ENCODE measurements at regions not wholly inside any gene's neighbourhood (a gene's known extent, or its start where the extent isn't known, plus 50 kb on each side); places are given as distances from the start of the nearest gene placed in this dataset.

DNA sequence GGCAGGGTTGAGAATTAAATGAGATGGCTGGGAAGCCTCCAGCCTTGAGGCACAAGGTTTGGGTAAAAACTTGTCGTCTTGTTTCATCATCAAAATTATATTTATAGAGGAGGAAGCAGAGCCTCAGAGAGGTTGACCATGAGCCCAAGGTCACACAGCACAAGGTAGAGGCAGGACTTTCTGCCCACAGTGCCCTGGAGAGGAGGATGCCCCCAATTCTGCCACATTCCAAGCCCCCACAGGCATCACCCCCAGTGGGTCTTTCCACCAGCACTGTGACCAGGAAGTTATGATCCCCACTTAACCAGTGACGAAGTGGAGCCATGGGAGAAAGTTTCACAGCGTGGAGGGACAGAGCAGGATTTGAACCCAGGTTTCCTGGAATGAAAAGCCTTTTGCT lies 400.0 kb downstream of the MATN1 start:
- in situ Hi-C loops (cut with HindIII; ENCODE audit: low pct_unique_long_range_greater_than_20kb, low sequenced_read_pairs): no loop called here
- no peak for DNase-seq (ENCODE audit: low read depth in 1 of 2, low spot score in 1 of 2)
- TF ChIP-seq JUND (IDR thresholded peaks at IDR 0.05; ENCODE audit: low read depth): no peak

DNA sequence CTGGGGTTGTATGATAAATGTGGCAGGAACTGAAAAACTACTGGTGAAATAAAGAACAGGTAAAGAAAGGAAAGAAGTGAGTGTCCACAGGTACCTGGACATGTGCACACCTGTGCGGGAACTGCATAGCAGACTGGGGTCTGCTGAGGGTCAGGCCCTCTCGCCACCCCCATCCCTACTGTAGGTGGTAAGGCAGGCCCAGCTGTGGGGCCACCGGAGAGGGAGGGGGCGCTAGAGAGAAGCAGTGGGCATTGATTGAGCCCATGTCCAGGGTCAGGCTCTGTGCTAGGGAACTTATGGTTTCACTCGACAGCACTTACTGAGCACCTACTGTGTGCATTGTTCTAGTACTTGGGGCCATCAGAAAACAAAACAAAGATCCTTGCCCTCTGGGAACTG lies 400.5 kb downstream of the MATN1 start:
- DNase-seq (ENCODE audit: low read depth in 1 of 2, low spot score in 1 of 2): no peak
- in situ Hi-C loops (cut with HindIII; ENCODE audit: low pct_unique_long_range_greater_than_20kb, low sequenced_read_pairs): no loop called here
- TF ChIP-seq JUND (IDR thresholded peaks at IDR 0.05; ENCODE audit: low read depth): no peak

DNA sequence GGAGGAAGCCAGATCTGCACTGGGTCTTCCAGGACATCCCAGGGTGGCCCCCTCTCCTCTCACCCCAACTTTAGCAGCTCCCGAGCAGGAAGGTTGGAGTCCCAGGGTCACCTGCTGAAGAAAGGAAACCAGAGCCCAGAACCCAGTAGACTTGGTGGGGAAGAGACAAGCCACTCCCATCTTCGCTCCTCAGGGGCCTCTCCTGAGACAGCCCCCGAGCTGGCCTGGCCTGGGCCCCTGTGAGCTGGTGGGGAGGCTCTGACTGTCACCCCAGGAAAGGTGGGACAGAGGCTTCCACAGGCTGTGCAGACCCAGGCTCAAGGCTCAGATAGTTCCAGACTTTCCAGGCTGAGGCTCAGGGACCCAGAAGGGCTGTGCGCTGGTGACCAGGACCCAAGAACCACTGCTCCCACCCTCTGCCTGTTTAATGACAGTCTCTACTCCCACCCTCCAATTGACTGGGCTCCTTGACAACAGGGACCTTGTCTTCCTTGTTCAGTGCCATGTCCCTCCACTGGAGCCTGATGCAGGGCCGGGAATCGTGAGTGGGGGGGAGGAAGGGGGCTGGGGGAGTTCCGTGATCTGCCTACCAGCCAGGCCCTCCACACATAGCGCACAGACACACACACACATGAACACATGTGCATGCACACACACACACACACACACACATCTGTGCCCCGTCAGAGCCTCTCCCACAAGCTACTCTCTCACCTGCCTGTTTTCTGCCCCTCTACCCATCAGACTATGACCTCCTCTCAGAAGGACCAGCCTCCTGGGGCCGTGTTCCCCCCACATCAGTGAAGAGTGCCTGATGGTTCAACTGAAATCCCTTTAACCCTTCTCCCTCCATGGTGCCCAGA lies 401.2 kb downstream of the MATN1 start:
- in situ Hi-C loops (cut with HindIII; ENCODE audit: low pct_unique_long_range_greater_than_20kb, low sequenced_read_pairs): no loop called here
- no peak for TF ChIP-seq JUND (IDR thresholded peaks at IDR 0.05; ENCODE audit: low read depth)
- no peak for DNase-seq (ENCODE audit: low read depth in 1 of 2, low spot score in 1 of 2)

GRCh38 chr1:30321246-30321910 lies 402.0 kb downstream of the MATN1 start:
- in situ Hi-C loops (cut with HindIII; ENCODE audit: low pct_unique_long_range_greater_than_20kb, low sequenced_read_pairs): no loop called here
- DNase-seq (ENCODE audit: low read depth in 1 of 2, low spot score in 1 of 2): no peak
- TF ChIP-seq JUND (IDR thresholded peaks at IDR 0.05; ENCODE audit: low read depth): no peak

GRCh38 chr1:30320581-30320890 lies 402.8 kb downstream of the MATN1 start:
- no peak for DNase-seq (ENCODE audit: low read depth in 1 of 2, low spot score in 1 of 2)
- TF ChIP-seq JUND (IDR thresholded peaks at IDR 0.05; ENCODE audit: low read depth): no peak
- in situ Hi-C loops (cut with HindIII; ENCODE audit: low pct_unique_long_range_greater_than_20kb, low sequenced_read_pairs): no loop called here

DNA sequence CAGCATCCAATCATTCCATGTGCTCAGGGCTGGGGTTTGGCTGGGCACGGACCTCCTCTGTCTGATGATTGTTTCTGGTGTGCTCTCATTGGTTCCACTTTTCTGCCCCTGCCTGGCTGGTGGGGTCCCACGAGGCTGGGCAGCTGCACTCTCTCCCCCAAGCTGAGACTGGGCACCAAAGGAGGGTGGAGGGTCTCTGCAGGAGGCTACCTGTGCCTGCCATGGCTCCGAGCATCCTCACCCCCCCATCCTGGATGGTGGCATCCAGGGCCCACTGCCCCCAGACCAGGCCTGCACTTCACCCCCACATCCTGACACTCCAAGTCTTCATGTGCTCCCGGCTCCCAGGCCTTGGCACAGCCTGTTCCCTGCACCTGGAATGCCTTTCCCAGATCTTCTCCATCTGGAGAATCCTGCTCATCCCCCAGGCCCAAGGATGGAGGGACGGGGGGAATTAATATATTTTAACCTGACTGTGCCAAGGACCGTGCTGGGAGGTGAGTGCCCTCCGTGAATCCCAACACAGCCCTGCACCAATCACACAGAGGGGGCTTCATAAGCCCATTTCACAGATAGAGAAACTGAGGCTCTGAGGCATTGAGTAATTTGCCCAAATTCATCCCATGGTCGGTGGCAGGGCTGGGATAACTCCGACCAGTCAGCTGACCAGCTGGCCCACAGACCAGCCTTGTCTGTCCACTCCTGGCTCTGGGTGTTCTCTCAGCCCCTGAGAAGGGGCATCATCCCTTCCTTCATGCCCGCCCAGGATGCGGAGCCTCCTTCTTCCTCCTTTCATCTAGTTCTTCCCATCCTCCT lies 403.4 kb downstream of the MATN1 start:
- no peak for TF ChIP-seq JUND (IDR thresholded peaks at IDR 0.05; ENCODE audit: low read depth)
- in situ Hi-C loops (cut with HindIII; ENCODE audit: low pct_unique_long_range_greater_than_20kb, low sequenced_read_pairs): no loop called here
- no peak for DNase-seq (ENCODE audit: low read depth in 1 of 2, low spot score in 1 of 2)

DNA sequence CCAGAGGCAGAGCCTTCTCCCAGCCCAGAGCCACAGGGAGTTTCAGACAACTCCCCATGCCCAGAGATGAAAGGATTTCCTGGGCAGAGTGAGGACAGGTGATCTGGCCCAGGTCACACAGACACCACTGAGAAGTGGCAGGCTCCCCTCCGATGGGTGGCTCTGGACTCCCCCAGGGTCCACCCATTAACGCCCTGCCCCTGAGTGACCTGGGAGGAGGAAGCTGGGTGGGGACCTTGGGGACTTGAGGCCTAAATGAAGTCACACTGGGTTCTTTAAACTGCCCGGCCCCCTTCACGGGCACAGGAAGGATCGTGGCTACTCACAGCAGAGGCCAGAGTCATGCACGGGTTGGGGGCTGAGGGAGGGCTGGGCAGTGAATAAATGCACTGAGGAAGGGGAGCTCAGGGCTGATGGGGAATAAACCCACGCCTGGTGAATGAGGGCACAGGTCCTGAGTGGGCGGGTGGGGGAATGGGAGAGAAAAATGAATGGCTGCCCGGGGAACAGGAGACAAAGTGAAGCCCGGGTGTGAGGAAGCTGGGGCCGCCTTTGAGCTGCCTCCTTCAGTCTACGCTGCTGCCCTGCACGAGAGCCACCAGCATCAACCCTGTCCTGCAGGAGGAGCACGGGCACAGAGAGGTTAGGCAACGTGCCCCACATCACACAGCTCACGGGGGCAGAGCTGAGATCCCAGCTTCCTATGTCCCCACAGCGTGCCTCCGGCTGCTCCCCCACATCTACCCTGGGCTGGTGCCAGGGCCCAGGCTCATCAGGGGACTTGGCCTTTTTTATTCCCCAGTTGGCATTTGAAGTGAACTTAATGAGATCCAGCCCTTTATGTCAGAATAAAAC lies 404.3 kb downstream of the MATN1 start:
- in situ Hi-C loops (cut with HindIII; ENCODE audit: low pct_unique_long_range_greater_than_20kb, low sequenced_read_pairs): no loop called here
- TF ChIP-seq JUND (IDR thresholded peaks at IDR 0.05; ENCODE audit: low read depth): no peak
- no peak for DNase-seq (ENCODE audit: low read depth in 1 of 2, low spot score in 1 of 2)

GRCh38 chr1:30318413-30318812 lies 405.0 kb downstream of the MATN1 start:
- no peak for TF ChIP-seq JUND (IDR thresholded peaks at IDR 0.05; ENCODE audit: low read depth)
- in situ Hi-C loops (cut with HindIII; ENCODE audit: low pct_unique_long_range_greater_than_20kb, low sequenced_read_pairs): no loop called here
- no peak for DNase-seq (ENCODE audit: low read depth in 1 of 2, low spot score in 1 of 2)

- in situ Hi-C loops (cut with HindIII; ENCODE audit: low pct_unique_long_range_greater_than_20kb, low sequenced_read_pairs): no loop called here
- DNase-seq (ENCODE audit: low read depth in 1 of 2, low spot score in 1 of 2): no peak
- TF ChIP-seq JUND (IDR thresholded peaks at IDR 0.05; ENCODE audit: low read depth): no peak
These were observed 405.5 kb downstream of the MATN1 start for GRCh38 chr1:30317921-30318320.

DNA sequence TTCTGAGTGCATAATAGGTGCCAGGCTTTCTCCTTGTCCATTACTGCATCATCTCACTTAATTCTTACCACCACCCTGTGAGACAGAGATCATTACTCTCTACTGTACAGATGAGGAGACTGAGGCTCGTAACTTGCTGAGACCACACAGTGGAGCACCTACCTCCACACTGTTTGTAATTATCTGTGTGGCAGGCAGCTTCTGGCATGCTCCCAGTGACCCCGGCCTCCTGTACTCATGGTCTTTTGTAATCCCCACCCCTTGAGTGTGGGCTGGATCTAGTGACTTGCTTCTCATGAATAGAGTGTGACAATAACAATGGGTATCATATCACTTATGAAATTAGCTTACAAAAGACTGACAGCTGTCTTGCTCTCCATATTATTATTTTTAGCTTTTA lies 407.3 kb downstream of the MATN1 start:
- DNase-seq (ENCODE audit: low read depth in 1 of 2, low spot score in 1 of 2): no peak
- TF ChIP-seq JUND (IDR thresholded peaks at IDR 0.05; ENCODE audit: low read depth): no peak
- in situ Hi-C loops (cut with HindIII; ENCODE audit: low pct_unique_long_range_greater_than_20kb, low sequenced_read_pairs): no loop called here

DNA sequence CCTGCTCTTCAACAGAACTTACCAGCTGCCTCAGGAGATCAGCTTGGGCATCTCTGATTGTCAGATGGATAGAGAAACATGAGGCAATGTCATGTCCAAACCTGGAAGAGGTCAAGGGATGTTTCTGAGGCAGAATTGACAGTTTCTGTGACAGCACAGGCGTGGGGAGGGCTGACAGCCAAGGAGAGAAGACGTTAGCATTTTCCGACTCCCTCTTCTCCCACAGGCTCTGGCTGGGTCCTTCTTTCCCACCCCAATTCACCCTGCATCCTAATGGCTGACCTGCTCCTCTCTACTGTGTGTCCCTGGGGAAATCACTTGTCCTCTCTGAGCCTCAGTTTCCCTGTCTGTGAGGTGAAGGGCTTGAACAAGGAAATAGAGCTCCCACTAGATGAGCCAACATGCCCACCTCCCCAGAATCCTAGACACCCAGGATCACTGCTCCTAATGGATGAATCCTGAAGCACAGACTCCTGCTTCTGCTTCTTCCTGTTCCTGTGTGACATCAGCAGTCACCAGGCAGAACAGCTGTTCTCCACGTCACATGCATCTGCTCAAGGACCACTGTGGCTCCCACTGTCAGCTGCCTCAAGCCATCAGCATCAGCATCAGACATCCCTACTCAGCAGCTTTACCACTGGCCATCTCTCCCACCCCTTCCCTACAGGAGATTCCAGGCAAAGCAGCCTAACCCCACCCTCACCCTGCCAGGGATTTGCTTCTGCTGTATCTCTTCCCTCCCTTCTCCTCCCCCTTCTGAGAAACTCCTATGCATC lies 408.0 kb downstream of the MATN1 start:
- peak in 1 of 2 experiments; percentile 5 for DNase-seq (ENCODE audit: low read depth in 1 of 2, low spot score in 1 of 2)
- no peak for TF ChIP-seq JUND (IDR thresholded peaks at IDR 0.05; ENCODE audit: low read depth)
- in situ Hi-C loops (cut with HindIII; ENCODE audit: low pct_unique_long_range_greater_than_20kb, low sequenced_read_pairs): no loop called here

Data from T47D (cell line).